ENCODE measurements at regions not wholly inside any gene's neighbourhood (a gene's known extent, or its start where the extent isn't known, plus 50 kb on each side); places are given as distances from the start of the nearest gene placed in this dataset.

DNA sequence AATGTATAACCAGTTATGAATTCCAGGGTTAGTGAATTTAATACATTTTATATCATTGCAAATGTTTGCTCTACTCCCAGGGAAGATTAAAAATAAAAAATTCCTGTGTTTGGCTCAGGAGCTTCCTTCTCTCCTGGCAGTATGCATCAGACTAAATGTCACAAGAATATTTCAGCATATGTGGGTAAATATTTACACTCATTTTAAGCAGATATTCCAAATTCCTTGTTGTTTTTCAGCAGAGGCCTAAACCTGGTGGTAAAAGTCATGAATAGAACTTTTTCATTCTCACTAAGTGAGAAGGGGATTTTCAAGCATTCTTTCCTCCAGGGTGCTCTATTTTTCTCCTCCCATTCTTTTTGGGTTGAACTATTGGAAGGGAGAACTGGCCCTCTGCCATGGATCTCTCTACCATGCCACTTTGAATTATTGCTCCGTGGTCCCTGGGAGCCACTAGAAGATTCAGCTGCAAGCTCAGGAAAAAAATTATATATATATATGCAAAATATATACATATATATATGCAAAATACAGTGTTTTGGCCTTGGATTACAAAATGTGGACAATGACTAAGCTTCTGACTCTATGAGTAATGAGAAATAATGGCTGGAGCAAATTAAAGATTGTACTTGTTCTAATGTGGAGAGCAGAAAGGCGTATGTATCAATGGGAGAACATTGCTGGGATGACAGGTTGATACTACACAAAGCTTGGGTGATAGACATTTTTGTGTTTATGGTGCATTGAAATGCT lies 180.6 kb upstream of the PAPPA start:
- H3K27me3 ChIP-seq = no peaks in the 10 kb centered on the region
- H2AFZ ChIP-seq = no peak overlapping the region
- 93% methylated on average over 2 of the region's 2 CpGs for WGBS (ENCODE audit: low lambda C conversion rate, missing lambda C conversion rate)
- H3K27ac ChIP-seq = no peak overlapping the region
- H3K4me2 ChIP-seq = no peak overlapping the region
- no peak overlapping the region for H3K4me3 ChIP-seq
- no peaks in the 10 kb centered on the region for H4K20me1 ChIP-seq (ENCODE audit: insufficient read depth, poor library complexity, severe bottlenecking)
- no peaks in the 10 kb centered on the region for H3K9me3 ChIP-seq (ENCODE audit: low read depth)
- H3K79me2 ChIP-seq = no peaks in the 10 kb centered on the region
- TF ChIP-seq EZH2phosphoT487 (IDR thresholded peaks at IDR 0.05; ENCODE audit: low read depth, severe bottlenecking, unreplicated experiment) (no peak), EZH2 (IDR thresholded peaks at IDR 0.05; ENCODE audit: borderline replicate concordance) (no peak)
- TF ChIP-seq, protein P1, sequence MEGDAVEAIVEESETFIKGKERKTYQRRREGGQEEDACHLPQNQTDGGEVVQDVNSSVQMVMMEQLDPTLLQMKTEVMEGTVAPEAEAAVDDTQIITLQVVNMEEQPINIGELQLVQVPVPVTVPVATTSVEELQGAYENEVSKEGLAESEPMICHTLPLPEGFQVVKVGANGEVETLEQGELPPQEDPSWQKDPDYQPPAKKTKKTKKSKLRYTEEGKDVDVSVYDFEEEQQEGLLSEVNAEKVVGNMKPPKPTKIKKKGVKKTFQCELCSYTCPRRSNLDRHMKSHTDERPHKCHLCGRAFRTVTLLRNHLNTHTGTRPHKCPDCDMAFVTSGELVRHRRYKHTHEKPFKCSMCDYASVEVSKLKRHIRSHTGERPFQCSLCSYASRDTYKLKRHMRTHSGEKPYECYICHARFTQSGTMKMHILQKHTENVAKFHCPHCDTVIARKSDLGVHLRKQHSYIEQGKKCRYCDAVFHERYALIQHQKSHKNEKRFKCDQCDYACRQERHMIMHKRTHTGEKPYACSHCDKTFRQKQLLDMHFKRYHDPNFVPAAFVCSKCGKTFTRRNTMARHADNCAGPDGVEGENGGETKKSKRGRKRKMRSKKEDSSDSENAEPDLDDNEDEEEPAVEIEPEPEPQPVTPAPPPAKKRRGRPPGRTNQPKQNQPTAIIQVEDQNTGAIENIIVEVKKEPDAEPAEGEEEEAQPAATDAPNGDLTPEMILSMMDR (IDR thresholded peaks at IDR 0.05; ENCODE audit: poor library complexity) = no peak
- H3K9me2 ChIP-seq (replicated peaks; ENCODE audit: insufficient read depth) = no peaks in the 10 kb centered on the region
- no peaks in the 10 kb centered on the region for H3K36me3 ChIP-seq (replicated peaks; ENCODE audit: insufficient read depth, low read depth)
- H3K4me1 ChIP-seq (ENCODE audit: insufficient read depth) = no peaks in the 10 kb centered on the region
- no peak for DNase-seq (ENCODE audit: low spot score)

DNA sequence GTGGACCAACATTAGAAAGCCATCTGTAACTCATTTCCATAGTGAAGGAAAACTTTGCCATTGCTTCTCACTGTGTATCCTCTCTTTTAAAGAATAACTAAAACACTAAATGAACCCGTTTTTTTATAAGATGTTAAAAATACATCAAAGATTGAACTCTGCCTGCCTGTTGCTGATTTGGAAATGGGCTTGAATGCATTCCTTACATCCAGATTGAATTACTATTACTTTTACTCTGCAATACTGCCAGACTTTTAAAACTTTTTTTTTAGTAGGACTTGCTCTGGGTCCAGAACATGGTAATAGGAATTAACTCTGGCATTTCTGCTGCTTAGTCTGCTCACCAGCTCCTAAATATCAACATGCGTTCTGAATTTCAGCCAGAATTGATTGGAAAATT lies 176.8 kb upstream of the PAPPA start:
- no peaks in the 10 kb centered on the region for H3K9me2 ChIP-seq (replicated peaks; ENCODE audit: insufficient read depth)
- no peaks in the 10 kb centered on the region for H3K9me3 ChIP-seq (ENCODE audit: low read depth)
- H2AFZ ChIP-seq = no peak overlapping the region
- no peak for DNase-seq (ENCODE audit: low spot score)
- H3K4me3 ChIP-seq = no peak overlapping the region
- no peaks in the 10 kb centered on the region for H3K36me3 ChIP-seq (replicated peaks; ENCODE audit: insufficient read depth, low read depth)
- H3K4me2 ChIP-seq = no peak overlapping the region
- no peaks in the 10 kb centered on the region for H3K27me3 ChIP-seq
- no peaks in the 10 kb centered on the region for H4K20me1 ChIP-seq (ENCODE audit: insufficient read depth, poor library complexity, severe bottlenecking)
- H3K4me1 ChIP-seq (ENCODE audit: insufficient read depth) = no peaks in the 10 kb centered on the region
- WGBS (ENCODE audit: low lambda C conversion rate, missing lambda C conversion rate) = 62% methylated on average over 2 of the region's 2 CpGs
- TF ChIP-seq, protein P1 (IDR thresholded peaks at IDR 0.05; ENCODE audit: poor library complexity) = no peak
- TF ChIP-seq EZH2 (IDR thresholded peaks at IDR 0.05; ENCODE audit: borderline replicate concordance) (no peak), EZH2phosphoT487 (IDR thresholded peaks at IDR 0.05; ENCODE audit: low read depth, severe bottlenecking, unreplicated experiment) (no peak)
- no peaks in the 10 kb centered on the region for H3K79me2 ChIP-seq
- H3K27ac ChIP-seq = no peak overlapping the region

DNA sequence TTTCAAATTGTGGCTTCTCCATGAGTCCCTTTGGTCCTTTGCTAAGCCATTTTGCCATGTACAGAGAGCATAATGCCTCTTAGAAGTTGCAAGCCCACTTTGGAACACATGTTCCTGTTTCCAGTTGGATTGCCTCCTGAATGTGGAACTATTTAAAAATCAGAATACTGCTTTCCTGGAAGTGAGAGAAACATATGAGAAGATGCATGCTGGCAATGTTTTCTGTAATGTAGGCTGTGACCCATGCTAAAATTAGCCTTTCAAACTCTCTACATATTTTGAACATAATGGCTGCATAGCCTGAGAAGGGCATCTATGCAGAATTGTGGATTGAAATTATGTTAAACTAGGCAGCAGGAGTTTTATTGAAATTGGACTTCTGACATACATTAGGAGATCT lies 175.5 kb upstream of the PAPPA start:
- Histone ChIP-seq H4K20me1 (ENCODE audit: insufficient read depth, poor library complexity, severe bottlenecking) (no peaks in the 10 kb centered on the region), H3K27ac (no peak overlapping the region), H3K36me3 (replicated peaks; ENCODE audit: insufficient read depth, low read depth) (no peaks in the 10 kb centered on the region), H2AFZ (no peak overlapping the region), H3K4me2 (no peak overlapping the region), H3K9me3 (ENCODE audit: low read depth) (no peaks in the 10 kb centered on the region), H3K4me1 (ENCODE audit: insufficient read depth) (no peaks in the 10 kb centered on the region), H3K27me3 (no peaks in the 10 kb centered on the region), H3K4me3 (no peak overlapping the region), H3K9me2 (replicated peaks; ENCODE audit: insufficient read depth) (no peaks in the 10 kb centered on the region), H3K79me2 (no peaks in the 10 kb centered on the region)
- TF ChIP-seq EZH2phosphoT487 (IDR thresholded peaks at IDR 0.05; ENCODE audit: low read depth, severe bottlenecking, unreplicated experiment) (no peak), EZH2 (IDR thresholded peaks at IDR 0.05; ENCODE audit: borderline replicate concordance) (no peak)
- TF ChIP-seq, protein P1 (IDR thresholded peaks at IDR 0.05; ENCODE audit: poor library complexity) = no peak
- DNase-seq (ENCODE audit: low spot score) = no peak
